GM21515 (cell line): ENCODE measurements at regions not wholly inside any gene's neighbourhood (a gene's known extent, or its start where the extent isn't known, plus 50 kb on each side); places are given as distances from the start of the nearest gene placed in this dataset.

Experiments used
- ATAC-seq: cut with Tn5 transposase; IDR thresholded peaks from one replicate; pipeline ENCODE4 v1.9.1; 2021; ENCODE audit not compliant: unreplicated experiment

GRCh38 chr9:16092142-16093091 lies 539.6 kb downstream of the CCDC171 start:
- ATAC-seq: no peak

- no peak for ATAC-seq
These were observed 545.5 kb downstream of the CCDC171 start for GRCh38 chr9:16098306-16098705.

GRCh38 chr9:16099732-16100536 lies 547.1 kb downstream of the CCDC171 start:
- no peak for ATAC-seq

GRCh38 chr9:16100537-16101091 lies 547.8 kb downstream of the CCDC171 start:
- ATAC-seq: no peak

GRCh38 chr9:16102154-16102553 lies 549.3 kb downstream of the CCDC171 start:
- ATAC-seq: no peak

GRCh38 chr9:16103620-16104397 lies 551.0 kb downstream of the CCDC171 start:
- no peak for ATAC-seq

- ATAC-seq: no peak
These were observed 552.6 kb downstream of the CCDC171 start for GRCh38 chr9:16105168-16106020.

- no peak for ATAC-seq
These were observed 553.3 kb downstream of the CCDC171 start for GRCh38 chr9:16106021-16106571.

GRCh38 chr9:16112116-16112515 lies 559.3 kb downstream of the CCDC171 start:
- no peak for ATAC-seq

GRCh38 chr9:16115994-16116393 lies 563.2 kb downstream of the CCDC171 start:
- ATAC-seq: no peak

- no peak for ATAC-seq
These were observed 565.2 kb downstream of the CCDC171 start for GRCh38 chr9:16118043-16118442.

GRCh38 chr9:16119261-16120230 lies 566.7 kb downstream of the CCDC171 start:
- ATAC-seq: no peak

GRCh38 chr9:16120231-16120641 lies 567.4 kb downstream of the CCDC171 start:
- ATAC-seq: no peak

GRCh38 chr9:16120727-16121126 lies 567.9 kb downstream of the CCDC171 start:
- no peak for ATAC-seq

- ATAC-seq: no peak
These were observed 568.3 kb downstream of the CCDC171 start for GRCh38 chr9:16121168-16121567.

- no peak for ATAC-seq
These were observed 568.9 kb downstream of the CCDC171 start for GRCh38 chr9:16121601-16122286.

- no peak for ATAC-seq
These were observed 572.8 kb downstream of the CCDC171 start for GRCh38 chr9:16125629-16126028.

- ATAC-seq: no peak
These were observed 573.2 kb downstream of the CCDC171 start for GRCh38 chr9:16126042-16126441.
